ENCODE measurements at regions not wholly inside any gene's neighbourhood (a gene's known extent, or its start where the extent isn't known, plus 50 kb on each side); places are given as distances from the start of the nearest gene placed in this dataset.

DNA sequence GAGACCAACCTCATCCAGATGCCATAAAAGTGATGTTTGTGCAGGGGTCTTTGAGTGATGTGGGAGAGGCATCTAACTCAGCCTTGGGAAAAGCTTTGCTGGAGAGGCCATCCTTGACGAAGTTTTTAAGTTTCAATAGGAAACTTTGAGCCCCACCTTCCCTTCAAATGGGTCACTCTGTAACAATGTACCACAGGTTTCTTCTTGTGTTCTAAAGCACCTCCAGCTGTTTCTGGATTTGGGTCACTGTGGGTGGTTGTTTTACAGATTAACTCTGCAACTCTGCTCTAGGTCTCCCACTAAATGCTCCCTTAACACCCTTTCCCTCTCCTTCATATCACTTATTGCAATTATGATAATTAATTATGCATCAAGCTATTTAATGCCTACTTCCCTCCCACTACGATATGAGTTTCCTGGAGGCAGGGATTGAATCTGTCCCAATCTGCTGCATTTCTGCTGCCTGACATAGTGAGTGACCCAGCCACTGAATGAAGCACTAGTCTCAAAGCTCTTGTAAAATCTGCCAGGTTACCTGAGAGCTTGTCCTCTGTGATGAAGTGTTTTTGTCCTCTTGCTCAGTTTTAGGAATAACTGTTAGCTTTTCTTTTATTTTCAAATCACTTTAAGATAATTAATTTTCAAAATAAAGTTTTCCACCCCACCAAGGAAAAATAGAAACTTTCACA is 60.5 kb upstream of the PUM3 start:
- H3K27me3 ChIP-seq (ENCODE audit: insufficient read depth): no peaks in the 10 kb centered on the region
- POLR2A ChIA-PET: no interaction called here
- H3K4me2 ChIP-seq: no peak overlapping the region
- WGBS (ENCODE audit: low lambda C conversion rate): 9% methylated on average over 2 of the region's 2 CpGs
- H3K27ac ChIP-seq (ENCODE audit: low read depth in 2 of 2, low read length in 1 of 2): no peak overlapping the region
- CTCF ChIA-PET: no interaction called here
- no peak overlapping the region for H2AFZ ChIP-seq (ENCODE audit: low read depth)
- H3K9me3 ChIP-seq: no peaks in the 10 kb centered on the region
- H3F3A ChIP-seq (replicated peaks; ENCODE audit: insufficient read depth): no peaks in the 10 kb centered on the region
- H4K20me1 ChIP-seq (ENCODE audit: insufficient read depth): no peaks in the 10 kb centered on the region
- no peak for TF ChIP-seq GABPA (IDR thresholded peaks at IDR 0.05; ENCODE audit: low read depth)
- TF ChIP-seq RXRA (IDR thresholded peaks at IDR 0.05; ENCODE audit: borderline replicate concordance, low read depth): no peak
- no peak for TF ChIP-seq JUND (IDR thresholded peaks at IDR 0.05)
- TF ChIP-seq YY1 (IDR thresholded peaks at IDR 0.05; ENCODE audit: low read depth): no peak
- no peak for TF ChIP-seq ELF1 (IDR thresholded peaks at IDR 0.05)
- TF ChIP-seq TCF12 (IDR thresholded peaks at IDR 0.05): no peak
- TF ChIP-seq, protein P1, sequence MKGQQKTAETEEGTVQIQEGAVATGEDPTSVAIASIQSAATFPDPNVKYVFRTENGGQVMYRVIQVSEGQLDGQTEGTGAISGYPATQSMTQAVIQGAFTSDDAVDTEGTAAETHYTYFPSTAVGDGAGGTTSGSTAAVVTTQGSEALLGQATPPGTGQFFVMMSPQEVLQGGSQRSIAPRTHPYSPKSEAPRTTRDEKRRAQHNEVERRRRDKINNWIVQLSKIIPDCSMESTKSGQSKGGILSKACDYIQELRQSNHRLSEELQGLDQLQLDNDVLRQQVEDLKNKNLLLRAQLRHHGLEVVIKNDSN (IDR thresholded peaks at IDR 0.05; ENCODE audit: borderline replicate concordance, low read depth): no peak
- TF ChIP-seq REST (IDR thresholded peaks at IDR 0.05; ENCODE audit: low read depth, low read length): no peak
- TF ChIP-seq EP300 (IDR thresholded peaks at IDR 0.05; ENCODE audit: borderline replicate concordance in 1 of 2, low read depth in 1 of 2, low read length in 1 of 2): no peak
- no peak for TF ChIP-seq NFIC (IDR thresholded peaks at IDR 0.05; ENCODE audit: borderline replicate concordance)
- no peaks in the 10 kb centered on the region for H3K9me2 ChIP-seq
- no peaks in the 10 kb centered on the region for H3K4me1 ChIP-seq (ENCODE audit: control insufficient read depth in 1 of 2, insufficient read depth in 2 of 2, low read depth in 1 of 2, low read length in 1 of 2)
- H3K4me3 ChIP-seq (ENCODE audit: low read depth in 2 of 2, low read length in 1 of 2): no peak overlapping the region
- H3K36me3 ChIP-seq (replicated peaks in 1 of 2; ENCODE audit: control insufficient read depth in 1 of 2, insufficient read depth in 2 of 2, low read length in 1 of 2): no peaks in the 10 kb centered on the region
- DNase-seq: no peak
- H3K9ac ChIP-seq: no peak overlapping the region
- no peaks in the 10 kb centered on the region for H3K79me2 ChIP-seq (ENCODE audit: insufficient read depth)

Data from SK-N-SH (cell line).